ENCODE measurements at regions not wholly inside any gene's neighbourhood (a gene's known extent, or its start where the extent isn't known, plus 50 kb on each side); places are given as distances from the start of the nearest gene placed in this dataset.

GRCh38 chr3:80550174-80550573 is 782.4 kb upstream of the ROBO1 start:
- TF ChIP-seq CTCF (conservative IDR thresholded peaks at IDR 0.05; ENCODE audit: low read length) (no peak), EZH2phosphoT487 (IDR thresholded peaks at IDR 0.05; ENCODE audit: borderline replicate concordance, low read depth, low read length) (no peak)
